Anterior cingulate cortex (tissue), 58 donors: ENCODE measurements at regions not wholly inside any gene's neighbourhood (a gene's known extent, or its start where the extent isn't known, plus 50 kb on each side); places are given as distances from the start of the nearest gene placed in this dataset.
"Not testable (repeated sequence)": the region's sequence is repeated elsewhere in the genome, so short reads cannot be mapped to it uniquely, and the experiment has no call there.

Experiments used
- DNase-seq, 58 donors: peaks; one replicate each; lab custom pipeline; 2025; lab: John Stamatoyannopoulos, UW

- not testable (repeated sequence) for DNase-seq
Measured at GRCh38 chr5:71343994-71344393, 111.5 kb upstream of the BDP1 start.

- DNase-seq, result not testable (repeated sequence)
Measured at GRCh38 chr5:71372601-71373000, 82.8 kb upstream of the BDP1 start.

DNA sequence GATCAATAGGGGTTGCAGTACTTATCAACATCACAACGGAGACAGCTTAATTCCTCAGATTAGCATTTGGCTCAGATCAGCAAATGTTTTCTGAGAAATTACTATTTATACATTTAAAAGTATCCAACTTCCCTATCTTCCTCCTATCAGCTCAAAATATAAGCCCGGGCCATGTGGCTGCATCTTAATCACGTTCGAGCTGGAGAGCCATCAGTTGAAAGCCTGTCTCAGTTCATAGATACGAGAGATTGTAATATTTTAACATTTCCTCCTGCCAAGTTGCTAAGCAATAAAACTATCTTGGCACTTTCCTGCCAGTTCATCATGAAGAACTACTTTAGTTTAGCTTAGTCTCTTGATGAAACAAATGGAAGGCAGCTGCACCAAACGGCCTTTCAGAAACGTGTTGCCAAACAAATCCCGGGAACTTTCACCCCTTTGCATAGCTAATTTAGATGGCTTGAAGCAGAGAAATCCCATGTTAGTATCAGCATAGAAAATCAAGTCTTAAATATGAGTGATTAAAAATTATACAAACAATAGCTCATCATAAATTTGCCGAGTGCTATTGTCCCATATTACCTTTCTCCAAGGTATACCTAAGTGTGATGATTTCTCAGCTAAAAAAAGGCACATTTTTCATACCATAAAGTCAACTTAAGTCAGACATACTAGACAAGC, 82.3 kb upstream of the BDP1 start:
- not testable (repeated sequence) for DNase-seq

DNA sequence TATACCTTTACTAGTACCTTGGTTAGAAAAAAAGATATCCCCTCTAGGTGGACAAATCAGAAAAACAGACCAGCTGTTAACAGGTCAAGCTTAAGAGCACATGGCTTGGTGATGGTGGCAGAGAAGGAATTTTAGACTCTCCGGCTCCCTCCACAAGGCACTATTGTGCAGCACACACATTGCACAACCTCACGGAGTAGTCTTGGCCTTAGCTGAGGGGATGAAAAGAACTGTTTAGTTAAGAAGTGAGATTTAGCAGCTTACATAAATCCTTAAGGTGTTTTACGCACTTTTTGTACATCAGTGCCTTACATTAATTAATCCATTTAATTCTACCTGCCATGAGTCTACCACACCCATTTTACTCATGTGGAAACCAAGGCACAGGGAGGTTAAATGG, 71.2 kb upstream of the BDP1 start:
- not testable (repeated sequence) for DNase-seq

- no peak for DNase-seq
Measured at GRCh38 chr5:71384706-71385105, 70.7 kb upstream of the BDP1 start.

DNA sequence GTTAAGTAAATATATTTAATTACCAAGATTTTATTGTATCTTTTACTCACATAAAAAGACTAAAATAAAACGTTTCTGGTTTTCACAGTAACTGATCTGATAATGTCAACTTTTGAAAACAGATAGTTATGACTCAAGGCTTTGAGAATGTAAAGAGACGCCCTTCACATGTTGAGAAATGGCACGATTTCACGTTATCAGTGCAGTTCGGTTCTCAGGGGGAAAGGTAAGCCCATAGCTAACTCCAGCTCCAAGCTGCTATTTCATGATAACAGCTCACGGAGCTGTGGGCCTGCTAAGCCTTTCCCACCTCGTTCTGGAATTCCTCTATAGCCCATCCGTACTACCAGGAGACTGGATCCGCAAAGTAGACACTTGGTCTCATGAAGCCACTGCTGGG, 70.2 kb upstream of the BDP1 start:
- DNase-seq, result not testable (repeated sequence)

DNA sequence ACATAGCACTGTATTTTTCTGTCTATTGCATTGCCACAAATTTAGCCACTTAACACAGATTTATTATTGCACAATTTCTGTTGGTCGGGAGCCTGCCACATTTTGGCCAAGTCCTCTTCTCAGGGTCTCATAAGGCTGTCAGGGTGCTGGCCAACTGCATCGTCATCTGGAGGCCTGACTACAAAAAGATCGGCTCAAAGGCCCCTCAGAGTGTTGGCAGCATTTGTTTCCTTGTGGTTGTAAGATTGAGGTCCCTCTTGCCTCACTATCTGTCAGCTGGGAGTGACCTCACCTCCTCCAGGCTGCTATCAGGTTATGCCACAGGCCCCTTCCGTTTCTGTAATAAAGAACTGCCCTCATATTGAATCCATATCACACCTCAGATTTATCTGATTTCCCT, 67.3 kb upstream of the BDP1 start:
- DNase-seq, result not testable (repeated sequence)

GRCh38 chr5:71398400-71398799, 57.1 kb upstream of the BDP1 start:
- DNase-seq, result peak in 2 of 58 donors; percentile 5 to 7

- DNase-seq, result not testable (repeated sequence)
Measured at GRCh38 chr5:71398859-71399258, 56.6 kb upstream of the BDP1 start.

DNA sequence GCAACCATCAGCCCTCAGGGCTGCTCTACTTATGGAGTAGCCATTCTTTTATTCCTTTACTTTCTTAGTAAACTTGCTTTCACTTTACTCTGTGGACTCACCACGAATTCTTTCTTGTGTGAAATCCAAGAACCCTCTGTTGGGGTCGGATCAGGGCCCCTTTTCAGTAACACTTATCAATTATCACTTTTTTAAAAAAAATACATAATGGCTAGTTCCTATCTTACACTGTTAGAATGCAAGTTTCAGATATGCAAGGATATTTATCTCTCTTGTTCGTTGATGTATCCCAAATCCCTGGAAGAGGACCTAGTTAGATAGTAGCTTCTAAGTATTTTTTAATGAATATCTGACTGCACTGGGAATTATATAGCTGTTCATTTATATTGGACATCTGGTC, 56.0 kb upstream of the BDP1 start:
- not testable (repeated sequence) for DNase-seq

DNA sequence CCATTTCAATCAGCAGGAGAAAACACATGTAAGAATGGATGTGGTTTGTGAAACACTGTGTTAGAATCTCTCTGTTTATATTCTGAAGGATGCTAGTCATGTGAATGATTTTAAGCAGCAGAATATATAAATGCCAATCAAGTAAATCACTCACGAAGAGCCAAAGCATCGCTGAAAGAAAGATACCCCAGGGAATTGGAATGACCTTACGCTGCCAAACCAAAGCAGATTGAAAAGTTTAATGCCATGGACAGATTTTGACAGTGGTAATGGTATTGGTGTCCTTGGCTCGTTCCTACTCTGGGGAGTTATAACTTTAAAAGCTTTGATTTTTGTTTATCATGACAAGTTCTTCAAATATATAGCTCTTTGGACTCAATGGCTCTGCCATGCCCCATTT, 54.8 kb upstream of the BDP1 start:
- DNase-seq, result not testable (repeated sequence)

DNA sequence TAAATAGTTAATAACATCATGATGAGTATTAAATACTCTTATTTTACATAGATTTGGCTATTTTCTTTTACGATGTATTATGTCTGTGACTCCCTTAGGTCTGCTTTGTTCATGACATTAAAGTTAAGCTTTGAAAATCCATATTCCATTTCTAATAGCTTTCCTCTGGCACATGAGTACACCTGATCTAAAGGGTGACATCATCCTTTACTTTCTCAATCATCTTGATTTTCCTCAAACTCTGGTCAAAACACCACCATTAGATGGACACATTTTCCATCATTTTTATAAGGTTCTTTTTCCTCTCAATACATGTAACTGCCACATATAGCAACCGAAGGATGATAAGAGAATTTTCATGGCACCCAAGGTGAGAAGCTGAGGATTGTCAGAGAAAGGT, 54.3 kb upstream of the BDP1 start:
- not testable (repeated sequence) for DNase-seq

GRCh38 chr5:71401564-71401963, 53.9 kb upstream of the BDP1 start:
- DNase-seq, result not testable (repeated sequence)

DNA sequence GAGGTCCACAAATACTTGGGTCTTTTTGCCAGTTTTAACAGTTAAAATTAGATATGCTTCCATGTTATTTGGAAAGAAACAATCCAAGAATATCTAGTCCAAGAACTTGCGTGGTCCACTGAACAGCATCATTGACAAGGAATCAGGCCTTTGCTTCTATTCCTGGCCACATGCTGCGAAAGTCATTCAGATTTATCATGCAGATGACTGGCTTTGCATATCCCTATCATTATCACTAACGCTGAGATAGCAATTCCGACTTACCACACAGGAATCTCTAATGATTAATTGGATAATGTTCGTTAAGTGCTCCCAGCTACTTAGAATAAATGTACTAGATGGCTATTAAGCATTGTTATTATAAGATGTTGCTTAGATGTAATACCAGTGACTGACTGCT, 51.0 kb upstream of the BDP1 start:
- not testable (repeated sequence) for DNase-seq

DNA sequence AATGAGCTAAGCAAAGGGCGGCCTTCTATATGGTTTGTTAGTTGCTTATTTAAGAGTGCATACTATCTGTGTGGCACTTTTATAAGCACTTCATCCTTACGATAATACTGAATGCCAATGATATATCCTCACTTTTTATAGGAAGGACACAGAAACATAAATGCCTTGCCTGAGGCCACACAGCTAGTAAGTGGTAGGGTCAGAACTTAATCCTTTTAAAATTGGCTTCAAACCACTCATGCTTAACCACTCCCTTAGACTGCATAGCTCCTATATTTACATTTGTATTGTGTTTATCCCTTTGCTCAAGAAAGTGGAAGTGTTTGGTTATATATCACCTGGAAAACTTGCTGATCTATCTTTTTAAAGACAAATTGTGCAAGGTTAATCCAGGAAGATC, 50.5 kb upstream of the BDP1 start:
- DNase-seq, result not testable (repeated sequence)
